ENCODE measurements at regions not wholly inside any gene's neighbourhood (a gene's known extent, or its start where the extent isn't known, plus 50 kb on each side); places are given as distances from the start of the nearest gene placed in this dataset.
"Not testable (repeated sequence)": the region's sequence is repeated elsewhere in the genome, so short reads cannot be mapped to it uniquely, and the experiment has no call there.

DNA sequence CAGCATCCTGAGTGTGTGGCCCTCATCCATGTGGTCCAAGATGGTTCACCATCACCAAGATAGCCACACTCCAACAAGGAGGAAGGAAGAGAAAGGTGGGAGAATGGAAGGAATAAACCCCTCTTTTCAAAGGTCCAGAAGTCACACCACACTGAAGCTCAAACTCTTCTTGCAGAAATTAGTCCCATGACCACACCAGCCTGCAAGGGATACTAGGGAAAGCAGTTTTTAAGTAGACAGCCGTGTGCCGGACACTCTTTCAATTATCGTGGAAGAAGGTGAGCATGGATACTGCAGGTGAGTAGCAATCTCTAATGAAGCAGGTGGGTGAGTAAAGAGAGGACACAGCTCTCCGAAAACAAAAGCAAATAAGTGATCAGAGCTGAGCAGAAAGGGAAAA, 191.7 kb upstream of the IRF2BP2 start:
- not testable (repeated sequence) for TF ChIP-seq POLR2AphosphoS5 (IDR thresholded peaks at IDR 0.05; ENCODE audit: low read depth, low read length); POLR2A (IDR thresholded peaks at IDR 0.05; ENCODE audit: low read depth, low read length); POU2F2 (IDR thresholded peaks at IDR 0.05; ENCODE audit: low read depth, low read length); SPI1 (IDR thresholded peaks at IDR 0.05; ENCODE audit: low read depth, low read length); PAX5 (IDR thresholded peaks at IDR 0.05; ENCODE audit: insufficient read depth, low read length, severe bottlenecking); TAF1 (IDR thresholded peaks at IDR 0.05; ENCODE audit: low read depth, low read length)
